WTC11 (cell line): ENCODE measurements at regions not wholly inside any gene's neighbourhood (a gene's known extent, or its start where the extent isn't known, plus 50 kb on each side); places are given as distances from the start of the nearest gene placed in this dataset.

Experiments
- ATAC-seq: fragments of 200-7000 bp; cut with Tn5 transposase; 2 replicates; pipeline ENCODE4 v1.10.0; 2021; ENCODE audit warnings: mild to moderate bottlenecking, moderate library complexity
- CTCF ChIA-PET: fragments of 300-600 bp; sonication (Branson Sonifier 250); formaldehyde crosslinking; loops from one replicate; lab custom pipeline; 2021; ENCODE audit warnings: antibody characterized with exemption; lab: Charles Lee
- POLR2A ChIA-PET: fragments of 350-600 bp; sonication (Branson Sonifier 250); formaldehyde crosslinking; loops from one replicate; lab custom pipeline; 2021; ENCODE audit warnings: antibody characterized with exemption; lab: Charles Lee
- DNase-seq: peaks from one replicate; pipeline ENCODE4 v3.0.0; 2021; ENCODE audit warnings: low spot score
- H3K27ac Mint-ChIP-seq: 2 replicates; pipeline ENCODE4 v1.8.0; 2021; ENCODE audit warnings: mixed read lengths
- H3K27me3 Mint-ChIP-seq: 2 replicates; pipeline ENCODE4 v1.8.0; 2021; ENCODE audit warnings: low read depth, mild to moderate bottlenecking, moderate library complexity, mixed read lengths
- H3K36me3 Mint-ChIP-seq: 2 replicates; pipeline ENCODE4 v1.8.0; 2021; ENCODE audit warnings: mixed read lengths
- H3K4me1 Mint-ChIP-seq: 2 replicates; pipeline ENCODE4 v1.8.0; 2022; ENCODE audit warnings: mixed read lengths
- H3K4me3 Mint-ChIP-seq: 2 replicates; pipeline ENCODE4 v1.8.0; 2021; ENCODE audit warnings: mild to moderate bottlenecking, moderate library complexity, mixed read lengths
- H3K9me3 Mint-ChIP-seq: 2 replicates; pipeline ENCODE4 v1.8.0; 2021; ENCODE audit warnings: mixed read lengths
- CREB1 ChIP-seq: sonication (generic); formaldehyde crosslinking; IDR thresholded peaks from 2 replicates; pipeline ENCODE4 v1.8.0; 2023; ENCODE audit warnings: mild to moderate bottlenecking, missing genetic modification reagents
- CREM ChIP-seq: sonication (generic); formaldehyde crosslinking; IDR thresholded peaks from 2 replicates; pipeline ENCODE4 v1.8.1; 2022; ENCODE audit warnings: mild to moderate bottlenecking, missing genetic modification reagents, moderate library complexity
- ELF4 ChIP-seq: sonication (generic); formaldehyde crosslinking; IDR thresholded peaks from 2 replicates; pipeline ENCODE4 v1.8.1; 2022; ENCODE audit warnings: low read depth, mild to moderate bottlenecking, moderate library complexity, missing genetic modification reagents
- ERG ChIP-seq: fragments of 250-450 bp; sonication (Bioruptor Pico); IDR thresholded peaks from 2 replicates; pipeline ENCODE4 v1.8.0; 2021; ENCODE audit warnings: mild to moderate bottlenecking
- MYBL2 ChIP-seq: sonication (generic); formaldehyde crosslinking; IDR thresholded peaks from 2 replicates; pipeline ENCODE4 v1.8.1; 2023; ENCODE audit warnings: mild to moderate bottlenecking, moderate library complexity, missing genetic modification reagents
- OVOL2 ChIP-seq: fragments of 250-450 bp; sonication (Bioruptor Pico); IDR thresholded peaks from 2 replicates; pipeline ENCODE4 v1.9.0; 2021; ENCODE audit warnings: mild to moderate bottlenecking, borderline replicate concordance
- PREB ChIP-seq: sonication (generic); formaldehyde crosslinking; IDR thresholded peaks from 2 replicates; pipeline ENCODE4 v1.8.1; 2022; ENCODE audit warnings: mild to moderate bottlenecking, missing genetic modification reagents, moderate library complexity, borderline replicate concordance
- TP53 ChIP-seq: sonication (generic); formaldehyde crosslinking; IDR thresholded peaks from 2 replicates; pipeline ENCODE4 v1.8.1; 2023; ENCODE audit warnings: mild to moderate bottlenecking, missing genetic modification reagents
- ZNF219 ChIP-seq: sonication (generic); formaldehyde crosslinking; IDR thresholded peaks from 2 replicates; pipeline ENCODE4 v1.8.0; 2023; ENCODE audit warnings: missing genetic modification reagents, mild to moderate bottlenecking, borderline replicate concordance
- ZNF232 ChIP-seq: sonication (generic); formaldehyde crosslinking; IDR thresholded peaks from 2 replicates; pipeline ENCODE4 v1.8.0; 2022; ENCODE audit warnings: mild to moderate bottlenecking, missing genetic modification reagents
- ZNF512 ChIP-seq: sonication (generic); formaldehyde crosslinking; IDR thresholded peaks from 2 replicates; pipeline ENCODE4 v1.8.1; 2022; ENCODE audit warnings: missing genetic modification reagents, borderline replicate concordance
- ZNF532 ChIP-seq: fragments of 250-450 bp; sonication (Bioruptor Pico); IDR thresholded peaks from 2 replicates; pipeline ENCODE4 v1.9.0; 2021; ENCODE audit warnings: mild to moderate bottlenecking, borderline replicate concordance
- TF ChIP-seq, protein P1 (sequence below): sonication (generic); formaldehyde crosslinking; IDR thresholded peaks from 2 replicates; pipeline ENCODE4 v1.8.0; 2022; ENCODE audit warnings: missing genetic modification reagents
- TF ChIP-seq, protein P2 (sequence below): sonication (generic); formaldehyde crosslinking; IDR thresholded peaks from 2 replicates; pipeline ENCODE4 v1.8.1; 2023; ENCODE audit warnings: mild to moderate bottlenecking, missing genetic modification reagents, moderate library complexity
- TF ChIP-seq, protein P3 (sequence below): sonication (generic); formaldehyde crosslinking; IDR thresholded peaks from 2 replicates; pipeline ENCODE4 v1.8.1; 2022; ENCODE audit warnings: low read depth, mild to moderate bottlenecking, moderate library complexity, missing genetic modification reagents, borderline replicate concordance
- TF ChIP-seq, protein P4 (sequence below): fragments of 250-450 bp; sonication (Bioruptor Pico); IDR thresholded peaks from 2 replicates; pipeline ENCODE4 v1.9.0; 2021; ENCODE audit warnings: moderate library complexity, mild to moderate bottlenecking, inconsistent platforms, borderline replicate concordance
- TF ChIP-seq, protein P5 (sequence below): sonication (generic); formaldehyde crosslinking; IDR thresholded peaks from 2 replicates; pipeline ENCODE4 v1.8.1; 2022; ENCODE audit warnings: low read depth, missing genetic modification reagents, borderline replicate concordance

DNA sequence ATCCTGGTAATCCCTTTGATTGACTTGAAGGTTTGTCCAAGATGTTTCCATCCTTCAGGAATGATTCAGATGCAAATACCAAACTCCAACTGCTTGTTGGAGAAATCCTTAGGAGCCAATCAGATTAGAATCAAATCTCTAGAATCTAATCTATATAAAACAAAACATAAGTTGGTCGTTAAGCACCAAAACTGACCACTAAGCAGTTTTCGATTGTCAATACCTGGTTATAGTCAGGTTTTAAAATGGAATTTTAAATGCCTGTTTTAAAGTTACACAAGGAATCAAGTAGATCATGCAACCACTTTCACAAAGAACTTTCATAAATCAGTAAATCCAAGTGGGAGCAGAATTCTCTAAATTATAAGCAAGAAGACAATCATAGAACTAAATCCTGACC is 236.1 kb downstream of the PARM1 start (continued):
- TF ChIP-seq, protein P1, sequence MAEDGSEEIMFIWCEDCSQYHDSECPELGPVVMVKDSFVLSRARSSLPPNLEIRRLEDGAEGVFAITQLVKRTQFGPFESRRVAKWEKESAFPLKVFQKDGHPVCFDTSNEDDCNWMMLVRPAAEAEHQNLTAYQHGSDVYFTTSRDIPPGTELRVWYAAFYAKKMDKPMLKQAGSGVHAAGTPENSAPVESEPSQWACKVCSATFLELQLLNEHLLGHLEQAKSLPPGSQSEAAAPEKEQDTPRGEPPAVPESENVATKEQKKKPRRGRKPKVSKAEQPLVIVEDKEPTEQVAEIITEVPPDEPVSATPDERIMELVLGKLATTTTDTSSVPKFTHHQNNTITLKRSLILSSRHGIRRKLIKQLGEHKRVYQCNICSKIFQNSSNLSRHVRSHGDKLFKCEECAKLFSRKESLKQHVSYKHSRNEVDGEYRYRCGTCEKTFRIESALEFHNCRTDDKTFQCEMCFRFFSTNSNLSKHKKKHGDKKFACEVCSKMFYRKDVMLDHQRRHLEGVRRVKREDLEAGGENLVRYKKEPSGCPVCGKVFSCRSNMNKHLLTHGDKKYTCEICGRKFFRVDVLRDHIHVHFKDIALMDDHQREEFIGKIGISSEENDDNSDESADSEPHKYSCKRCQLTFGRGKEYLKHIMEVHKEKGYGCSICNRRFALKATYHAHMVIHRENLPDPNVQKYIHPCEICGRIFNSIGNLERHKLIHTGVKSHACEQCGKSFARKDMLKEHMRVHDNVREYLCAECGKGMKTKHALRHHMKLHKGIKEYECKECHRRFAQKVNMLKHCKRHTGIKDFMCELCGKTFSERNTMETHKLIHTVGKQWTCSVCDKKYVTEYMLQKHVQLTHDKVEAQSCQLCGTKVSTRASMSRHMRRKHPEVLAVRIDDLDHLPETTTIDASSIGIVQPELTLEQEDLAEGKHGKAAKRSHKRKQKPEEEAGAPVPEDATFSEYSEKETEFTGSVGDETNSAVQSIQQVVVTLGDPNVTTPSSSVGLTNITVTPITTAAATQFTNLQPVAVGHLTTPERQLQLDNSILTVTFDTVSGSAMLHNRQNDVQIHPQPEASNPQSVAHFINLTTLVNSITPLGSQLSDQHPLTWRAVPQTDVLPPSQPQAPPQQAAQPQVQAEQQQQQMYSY (CRISPR knock-in tag) = no peak
- TF ChIP-seq, protein P2, sequence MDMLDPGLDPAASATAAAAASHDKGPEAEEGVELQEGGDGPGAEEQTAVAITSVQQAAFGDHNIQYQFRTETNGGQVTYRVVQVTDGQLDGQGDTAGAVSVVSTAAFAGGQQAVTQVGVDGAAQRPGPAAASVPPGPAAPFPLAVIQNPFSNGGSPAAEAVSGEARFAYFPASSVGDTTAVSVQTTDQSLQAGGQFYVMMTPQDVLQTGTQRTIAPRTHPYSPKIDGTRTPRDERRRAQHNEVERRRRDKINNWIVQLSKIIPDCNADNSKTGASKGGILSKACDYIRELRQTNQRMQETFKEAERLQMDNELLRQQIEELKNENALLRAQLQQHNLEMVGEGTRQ (CRISPR knock-in tag) = no peak
- TF ChIP-seq ZNF512 = no peak
- TF ChIP-seq OVOL2 = no peak
- TF ChIP-seq MYBL2 = no peak
- TF ChIP-seq, protein P3, sequence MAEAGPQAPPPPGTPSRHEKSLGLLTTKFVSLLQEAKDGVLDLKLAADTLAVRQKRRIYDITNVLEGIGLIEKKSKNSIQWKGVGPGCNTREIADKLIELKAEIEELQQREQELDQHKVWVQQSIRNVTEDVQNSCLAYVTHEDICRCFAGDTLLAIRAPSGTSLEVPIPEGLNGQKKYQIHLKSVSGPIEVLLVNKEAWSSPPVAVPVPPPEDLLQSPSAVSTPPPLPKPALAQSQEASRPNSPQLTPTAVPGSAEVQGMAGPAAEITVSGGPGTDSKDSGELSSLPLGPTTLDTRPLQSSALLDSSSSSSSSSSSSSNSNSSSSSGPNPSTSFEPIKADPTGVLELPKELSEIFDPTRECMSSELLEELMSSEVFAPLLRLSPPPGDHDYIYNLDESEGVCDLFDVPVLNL (CRISPR knock-in tag) = no peak
- TF ChIP-seq CREB1 (CRISPR knock-in tag) = no peak
- TF ChIP-seq PREB (CRISPR knock-in tag) = no peak
- TF ChIP-seq, protein P4, sequence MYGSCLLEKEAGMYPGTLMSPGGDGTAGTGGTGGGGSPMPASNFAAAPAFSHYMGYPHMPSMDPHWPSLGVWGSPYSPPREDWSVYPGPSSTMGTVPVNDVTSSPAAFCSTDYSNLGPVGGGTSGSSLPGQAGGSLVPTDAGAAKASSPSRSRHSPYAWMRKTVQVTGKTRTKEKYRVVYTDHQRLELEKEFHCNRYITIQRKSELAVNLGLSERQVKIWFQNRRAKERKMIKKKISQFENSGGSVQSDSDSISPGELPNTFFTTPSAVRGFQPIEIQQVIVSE (CRISPR knock-in tag) = no peak
- no peak for TF ChIP-seq TP53 (CRISPR knock-in tag)

DNA sequence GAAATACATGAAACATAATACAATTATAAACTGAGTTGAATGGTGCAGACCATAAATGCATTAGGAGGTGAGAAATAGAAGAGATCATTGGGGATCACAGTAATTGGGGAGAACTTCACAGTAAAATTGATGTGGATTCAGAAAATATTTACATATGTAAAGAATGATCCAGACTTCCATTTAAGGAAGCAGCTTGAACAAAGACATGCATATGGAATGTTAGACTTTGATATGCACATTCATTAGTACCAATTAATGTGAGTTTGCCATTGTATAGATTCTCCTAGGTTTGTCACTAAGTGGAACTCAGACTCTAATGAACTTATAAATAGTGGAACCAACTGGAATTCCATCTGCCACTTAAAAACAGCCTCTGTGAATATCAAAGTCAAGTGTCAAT is 235.6 kb downstream of the PARM1 start:
- H3K9me3 Mint-ChIP-seq = peaks cover 23% of the 10 kb centered on the region
- peaks cover 10% of the 10 kb centered on the region for H3K27me3 Mint-ChIP-seq
- no peak for ATAC-seq
- no peak for DNase-seq
- H3K4me1 Mint-ChIP-seq = peaks cover 38% of the 10 kb centered on the region
- no peak overlapping the region for H3K27ac Mint-ChIP-seq
- no peak overlapping the region for H3K4me3 Mint-ChIP-seq
- ChIA-PET POLR2A (no interaction called here), CTCF (no interaction called here)
- peaks cover 23% of the 10 kb centered on the region for H3K36me3 Mint-ChIP-seq
- TF ChIP-seq ZNF219 (CRISPR knock-in tag) = no peak
- no peak for TF ChIP-seq ERG (CRISPR knock-in tag)
- no peak for TF ChIP-seq CREM (CRISPR knock-in tag)
- TF ChIP-seq, protein P5, sequence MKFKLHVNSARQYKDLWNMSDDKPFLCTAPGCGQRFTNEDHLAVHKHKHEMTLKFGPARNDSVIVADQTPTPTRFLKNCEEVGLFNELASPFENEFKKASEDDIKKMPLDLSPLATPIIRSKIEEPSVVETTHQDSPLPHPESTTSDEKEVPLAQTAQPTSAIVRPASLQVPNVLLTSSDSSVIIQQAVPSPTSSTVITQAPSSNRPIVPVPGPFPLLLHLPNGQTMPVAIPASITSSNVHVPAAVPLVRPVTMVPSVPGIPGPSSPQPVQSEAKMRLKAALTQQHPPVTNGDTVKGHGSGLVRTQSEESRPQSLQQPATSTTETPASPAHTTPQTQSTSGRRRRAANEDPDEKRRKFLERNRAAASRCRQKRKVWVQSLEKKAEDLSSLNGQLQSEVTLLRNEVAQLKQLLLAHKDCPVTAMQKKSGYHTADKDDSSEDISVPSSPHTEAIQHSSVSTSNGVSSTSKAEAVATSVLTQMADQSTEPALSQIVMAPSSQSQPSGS (CRISPR knock-in tag) = no peak
- TF ChIP-seq ZNF232 = no peak
- TF ChIP-seq ZNF532 = no peak
- no peak for TF ChIP-seq ELF4 (CRISPR knock-in tag)
